ENCODE measurements at regions not wholly inside any gene's neighbourhood (a gene's known extent, or its start where the extent isn't known, plus 50 kb on each side); places are given as distances from the start of the nearest gene placed in this dataset.

DNA sequence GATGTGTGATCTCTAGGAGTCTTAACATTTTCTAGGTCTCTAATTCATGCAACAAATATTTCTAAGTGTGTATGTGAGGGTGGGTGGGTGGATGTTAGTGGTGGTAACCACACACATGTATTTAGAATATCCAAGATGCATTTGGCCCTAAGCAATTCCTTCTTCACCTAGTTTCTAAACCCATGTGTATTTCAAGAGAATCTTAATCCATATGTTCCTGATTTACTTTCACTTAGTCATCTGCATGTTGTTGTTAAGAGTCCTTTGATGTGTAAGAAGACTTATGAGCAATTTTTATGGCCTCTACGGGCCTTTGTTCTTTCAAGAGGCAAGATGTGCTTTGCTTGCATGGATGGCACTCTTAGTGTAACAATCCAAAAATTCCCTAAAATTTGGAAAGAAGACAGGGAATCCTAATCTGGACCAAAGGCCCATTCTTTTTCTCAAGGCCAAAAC is 282.6 kb downstream of the SPATA31D1 start:
- ChIA-PET CTCF (ENCODE audit: low intra/inter-chr PET ratio) (no interaction called here), POLR2A (no interaction called here)
- H3K27me3 ChIP-seq (ENCODE audit: control insufficient read depth in 2 of 2, insufficient read depth in 2 of 2, low read length in 2 of 2), result no peaks in the 10 kb centered on the region
- ATAC-seq (no peak), FAIRE-seq (no peak), DNase-seq (ENCODE audit: extremely low read depth in 1 of 4, low spot score in 3 of 4) (no peak)
- no peaks in the 10 kb centered on the region for H3K4me1 ChIP-seq (replicated peaks in 1 of 2; ENCODE audit: control insufficient read depth in 2 of 2, insufficient read depth in 2 of 2, low read length in 2 of 2)
- H3K79me2 ChIP-seq (ENCODE audit: control insufficient read depth, insufficient read depth, low read length), result no peaks in the 10 kb centered on the region
- no peaks in the 10 kb centered on the region for H4K20me1 ChIP-seq (replicated peaks; ENCODE audit: control insufficient read depth, insufficient read depth, low read length)
- in situ Hi-C loops (cut with MboI) (no loop called here), intact Hi-C loops (cut with micrococcal nuclease) (no loop called here)
- H3K9me3 ChIP-seq (replicated peaks; ENCODE audit: control insufficient read depth, insufficient read depth, low read depth, low read length), result no peaks in the 10 kb centered on the region
- 0% methylated on average over 1 of the region's 1 CpG for WGBS (ENCODE audit: insufficient coverage, low coverage, missing lambda C conversion rate)
- H3K9ac ChIP-seq (ENCODE audit: insufficient read depth in 1 of 2, low read depth in 2 of 2, low read length in 2 of 2), result no peak overlapping the region
- no peaks in the 10 kb centered on the region for H3K36me3 ChIP-seq (ENCODE audit: control insufficient read depth, insufficient read depth, low read length)
- H3K27ac ChIP-seq (ENCODE audit: extremely low read depth, low read depth, low read length), result no peak overlapping the region
- no TSS peak for BruUV-seq (replicated peaks)
- H3K9me1 ChIP-seq (ENCODE audit: control insufficient read depth, insufficient read depth, low read length), result no peaks in the 10 kb centered on the region
- H3K4me3 ChIP-seq, result no peak overlapping the region
- TF ChIP-seq ZNF699 (CRISPR knock-in tag; IDR thresholded peaks at IDR 0.05; ENCODE audit: insufficient replicate concordance) (no peak), AFF4 (CRISPR knock-in tag; IDR thresholded peaks at IDR 0.05) (no peak)
- no peak overlapping the region for H3K4me2 ChIP-seq (ENCODE audit: insufficient read depth, low read length)
- no peak overlapping the region for H2AFZ ChIP-seq (ENCODE audit: low read depth, low read length)

DNA sequence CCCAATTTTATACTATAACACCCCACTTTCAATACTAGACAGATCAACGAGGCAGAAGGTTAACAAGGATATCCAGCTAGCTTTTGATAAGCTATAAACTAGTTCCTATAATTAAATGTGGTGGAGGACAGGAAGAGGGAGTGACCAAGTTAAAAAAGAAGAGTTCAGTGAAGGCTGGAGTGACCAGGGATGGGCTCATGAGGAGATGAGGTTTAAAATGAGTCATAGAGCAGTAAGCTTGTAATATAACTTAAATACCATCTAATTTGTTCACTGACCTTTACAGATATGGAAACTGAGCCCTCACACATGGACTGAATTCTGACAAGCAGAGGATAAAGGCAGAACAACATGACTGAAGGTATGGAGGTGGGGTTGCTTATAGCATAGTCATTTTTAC is 284.5 kb downstream of the SPATA31D1 start:
- H3K4me3 ChIP-seq, result no peak overlapping the region
- H3K79me2 ChIP-seq (ENCODE audit: control insufficient read depth, insufficient read depth, low read length), result no peaks in the 10 kb centered on the region
- no peaks in the 10 kb centered on the region for H3K4me1 ChIP-seq (replicated peaks in 1 of 2; ENCODE audit: control insufficient read depth in 2 of 2, insufficient read depth in 2 of 2, low read length in 2 of 2)
- H3K27ac ChIP-seq (ENCODE audit: extremely low read depth, low read depth, low read length), result no peak overlapping the region
- DNase-seq (ENCODE audit: extremely low read depth in 1 of 4, low spot score in 3 of 4), result no peak
- no peak overlapping the region for H3K4me2 ChIP-seq (ENCODE audit: insufficient read depth, low read length)
- FAIRE-seq, result no peak
- in situ Hi-C loops (cut with MboI) (no loop called here), intact Hi-C loops (cut with micrococcal nuclease) (no loop called here)
- H3K27me3 ChIP-seq (ENCODE audit: control insufficient read depth in 2 of 2, insufficient read depth in 2 of 2, low read length in 2 of 2), result no peaks in the 10 kb centered on the region
- no peaks in the 10 kb centered on the region for H3K36me3 ChIP-seq (ENCODE audit: control insufficient read depth, insufficient read depth, low read length)
- CTCF ChIA-PET (ENCODE audit: low intra/inter-chr PET ratio), result no interaction called here
- WGBS (ENCODE audit: insufficient coverage, low coverage, missing lambda C conversion rate), result no CpG with 5 or more reads among the region's 1 CpG
- POLR2A ChIA-PET, result no interaction called here
- no peak for ATAC-seq
- H3K9me1 ChIP-seq (ENCODE audit: control insufficient read depth, insufficient read depth, low read length), result no peaks in the 10 kb centered on the region
- H2AFZ ChIP-seq (ENCODE audit: low read depth, low read length), result no peak overlapping the region
- H3K9ac ChIP-seq (ENCODE audit: insufficient read depth in 1 of 2, low read depth in 2 of 2, low read length in 2 of 2), result no peak overlapping the region
- no peaks in the 10 kb centered on the region for H4K20me1 ChIP-seq (replicated peaks; ENCODE audit: control insufficient read depth, insufficient read depth, low read length)
- no peaks in the 10 kb centered on the region for H3K9me3 ChIP-seq (replicated peaks; ENCODE audit: control insufficient read depth, insufficient read depth, low read depth, low read length)
- no TSS peak for BruUV-seq (replicated peaks)
- TF ChIP-seq, protein P1, sequence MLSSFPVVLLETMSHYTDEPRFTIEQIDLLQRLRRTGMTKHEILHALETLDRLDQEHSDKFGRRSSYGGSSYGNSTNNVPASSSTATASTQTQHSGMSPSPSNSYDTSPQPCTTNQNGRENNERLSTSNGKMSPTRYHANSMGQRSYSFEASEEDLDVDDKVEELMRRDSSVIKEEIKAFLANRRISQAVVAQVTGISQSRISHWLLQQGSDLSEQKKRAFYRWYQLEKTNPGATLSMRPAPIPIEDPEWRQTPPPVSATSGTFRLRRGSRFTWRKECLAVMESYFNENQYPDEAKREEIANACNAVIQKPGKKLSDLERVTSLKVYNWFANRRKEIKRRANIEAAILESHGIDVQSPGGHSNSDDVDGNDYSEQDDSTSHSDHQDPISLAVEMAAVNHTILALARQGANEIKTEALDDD (IDR thresholded peaks at IDR 0.05), result no peak
- no peak for TF ChIP-seq ZNF436 (CRISPR knock-in tag; IDR thresholded peaks at IDR 0.05)
- no peak for TF ChIP-seq KDM2B (CRISPR knock-in tag; IDR thresholded peaks at IDR 0.05)
- no peak for TF ChIP-seq SMAD4 (CRISPR knock-in tag; conservative IDR thresholded peaks at IDR 0.05)
- no peak for TF ChIP-seq ZNF253 (CRISPR knock-in tag; conservative IDR thresholded peaks at IDR 0.05)
- TF ChIP-seq GATA2 (CRISPR knock-in tag; IDR thresholded peaks at IDR 0.05), result no peak
- no peak for TF ChIP-seq ZBTB43 (CRISPR knock-in tag; IDR thresholded peaks at IDR 0.05)
- no peak for TF ChIP-seq SRSF7 (optimal IDR thresholded peaks at IDR 0.05; ENCODE audit: low read depth, low read length)
- TF ChIP-seq SAP30 (IDR thresholded peaks at IDR 0.05; ENCODE audit: borderline replicate concordance, insufficient read depth, low read depth, low read length, poor library complexity, severe bottlenecking), result no peak

All from K562 (cell line).